HG03565 (cell line): ENCODE measurements at regions not wholly inside any gene's neighbourhood (a gene's known extent, or its start where the extent isn't known, plus 50 kb on each side); places are given as distances from the start of the nearest gene placed in this dataset.

ENCODE experiments used
- ATAC-seq: cut with Tn5 transposase; IDR thresholded peaks from one replicate; pipeline ENCODE4 v1.9.1; 2021; ENCODE audit warnings: mild to moderate bottlenecking, moderate library complexity; ENCODE audit not compliant: unreplicated experiment

GRCh38 chr10:94180576-94180975 lies 182.2 kb downstream of the NOC3L start:
- ATAC-seq, result no peak

GRCh38 chr10:94183666-94184264 lies 179.0 kb downstream of the NOC3L start:
- ATAC-seq, result no peak

GRCh38 chr10:94186722-94187121 lies 176.0 kb downstream of the NOC3L start:
- no peak for ATAC-seq

DNA sequence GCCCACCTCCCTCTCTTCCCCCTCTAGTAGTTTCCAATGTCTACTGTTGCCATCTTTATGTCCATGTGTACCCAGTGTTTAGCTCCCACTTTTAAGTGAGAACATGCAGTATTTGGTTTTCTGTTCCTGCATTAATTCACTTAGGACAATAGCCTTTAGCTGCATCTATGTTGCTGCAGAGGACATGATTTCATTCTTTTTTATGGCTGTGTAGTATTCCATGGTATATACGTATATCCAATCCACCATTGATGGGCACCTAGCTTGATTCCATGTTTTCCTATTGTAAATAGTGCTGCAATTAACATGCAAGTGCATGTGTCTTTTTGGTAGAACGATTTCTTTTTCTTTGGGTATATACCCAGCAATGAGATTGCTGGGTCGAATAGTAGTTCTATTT lies 170.4 kb downstream of the NOC3L start:
- ATAC-seq, result no peak

GRCh38 chr10:94192974-94193373 lies 169.8 kb downstream of the NOC3L start:
- no peak for ATAC-seq

DNA sequence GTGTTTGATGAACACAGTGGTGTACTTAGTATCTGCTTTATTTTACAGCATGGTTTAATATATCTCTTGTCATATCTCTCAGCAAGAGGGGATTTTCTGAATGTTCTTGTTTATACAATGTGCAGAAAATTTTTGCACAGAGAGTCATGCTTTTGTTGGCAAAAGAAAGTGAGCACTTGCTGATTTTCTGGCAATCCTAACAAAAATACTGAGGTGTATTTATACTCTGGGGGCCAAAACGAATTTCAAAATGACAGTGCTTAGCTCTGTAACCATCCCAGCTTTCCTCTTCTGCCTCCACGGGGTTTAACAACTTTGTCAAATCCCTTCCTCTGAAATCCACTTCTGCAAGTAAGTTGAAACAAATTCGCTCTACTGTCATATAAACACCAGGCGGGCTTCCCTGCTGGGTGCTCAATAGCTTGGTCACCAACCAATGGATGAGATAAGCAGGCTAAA lies 169.2 kb downstream of the NOC3L start:
- ATAC-seq, result no peak

- no peak for ATAC-seq
These were observed 168.5 kb downstream of the NOC3L start for GRCh38 chr10:94194256-94194655.

- no peak for ATAC-seq
These were observed 165.5 kb downstream of the NOC3L start for GRCh38 chr10:94197241-94197640.

- ATAC-seq, result no peak
These were observed 164.4 kb downstream of the NOC3L start for GRCh38 chr10:94198324-94198723.

- no peak for ATAC-seq
These were observed 163.2 kb downstream of the NOC3L start for GRCh38 chr10:94199565-94199964.

DNA sequence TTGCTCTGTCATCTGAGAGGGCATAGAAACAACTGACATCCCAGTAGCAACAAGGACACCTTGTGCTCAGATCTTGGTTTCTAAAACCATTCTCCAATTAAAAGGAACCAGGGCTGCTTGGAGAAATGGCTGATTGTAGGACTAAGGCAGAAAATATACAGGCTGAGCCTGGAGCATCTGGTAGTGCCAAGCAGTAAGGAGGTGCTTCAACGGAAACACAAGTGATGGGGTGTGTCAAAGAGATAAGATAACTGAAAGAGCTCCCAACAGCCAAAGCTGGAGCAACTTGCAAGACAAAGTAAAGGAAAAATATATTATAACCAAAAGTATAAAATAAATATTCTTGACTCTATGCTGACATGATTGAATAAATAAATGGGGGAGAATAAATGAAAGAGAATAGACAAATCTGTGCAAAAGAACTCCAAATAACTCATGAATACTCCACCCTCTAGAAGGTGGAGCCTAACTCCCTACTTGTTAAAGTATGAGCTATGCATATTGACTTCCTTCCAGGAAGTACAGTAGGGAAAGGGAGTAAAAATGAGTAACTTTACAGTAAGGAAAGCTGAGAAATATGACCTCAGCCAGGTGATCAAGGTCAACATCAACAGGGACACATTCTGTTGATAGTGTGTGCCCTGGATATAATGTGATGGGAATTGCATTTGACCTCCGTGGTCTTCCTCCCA lies 162.4 kb downstream of the NOC3L start:
- ATAC-seq, result no peak

DNA sequence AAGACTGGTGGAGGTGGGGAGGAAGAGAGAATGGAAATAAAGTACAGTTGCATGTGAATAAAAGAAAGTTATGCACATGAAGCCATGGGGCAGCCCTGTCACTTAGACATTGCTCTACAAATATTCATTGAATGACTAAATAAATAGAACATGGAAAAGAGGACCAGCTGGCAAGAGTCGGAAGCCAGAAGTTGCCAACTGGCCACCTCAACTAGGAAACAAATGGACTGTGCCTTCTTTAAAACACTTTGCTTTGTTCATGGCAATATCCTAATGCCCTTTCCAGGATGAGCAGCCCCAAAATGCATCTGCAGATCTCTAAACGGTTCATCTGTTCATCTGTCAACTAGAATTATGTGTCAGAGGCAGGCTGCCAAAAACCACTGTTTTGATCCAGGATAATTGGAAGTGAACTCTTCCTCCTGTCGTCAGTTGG lies 157.3 kb downstream of the NOC3L start:
- ATAC-seq, result no peak

DNA sequence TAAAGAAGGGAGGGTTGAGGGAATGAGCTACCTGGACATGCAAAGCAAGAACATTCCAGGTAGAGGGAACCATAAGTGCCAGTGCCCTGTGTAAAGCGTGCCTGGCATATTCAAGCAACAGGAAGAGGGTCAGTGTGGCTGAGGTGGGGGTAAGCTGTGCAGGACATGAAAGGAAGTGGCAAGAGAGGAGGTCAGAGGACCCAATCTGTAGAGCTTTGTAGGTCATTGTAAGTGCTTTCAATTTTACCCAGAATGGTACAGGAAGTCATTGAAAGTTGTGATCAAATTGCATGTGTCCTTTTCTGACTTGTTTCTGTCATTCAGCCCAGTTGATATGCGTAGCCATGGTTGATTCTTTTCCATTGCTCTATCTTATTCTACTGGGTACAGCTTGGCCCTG lies 156.6 kb downstream of the NOC3L start:
- ATAC-seq, result no peak

DNA sequence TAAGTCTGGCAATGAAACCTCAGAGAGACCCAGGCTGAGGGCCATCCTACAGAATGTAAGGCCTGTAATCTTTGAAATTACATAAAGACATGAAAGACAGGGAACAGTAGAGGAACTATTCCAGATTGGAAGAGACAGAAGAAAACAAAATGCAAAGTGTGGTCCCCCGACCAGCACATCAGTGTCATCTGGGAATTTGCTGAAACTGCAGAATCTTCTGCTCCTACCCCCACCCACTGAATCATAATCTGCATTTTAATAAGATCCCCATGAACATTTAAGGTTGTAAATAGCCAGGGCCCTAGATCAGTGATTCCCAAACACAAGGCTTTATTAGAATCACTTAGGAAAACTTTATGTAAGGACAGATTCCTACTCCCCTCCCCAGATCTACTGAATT lies 154.4 kb downstream of the NOC3L start:
- no peak for ATAC-seq

GRCh38 chr10:94210440-94211168 lies 152.1 kb downstream of the NOC3L start:
- ATAC-seq, result no peak

- ATAC-seq, result no peak
These were observed 151.6 kb downstream of the NOC3L start for GRCh38 chr10:94211169-94211510.

GRCh38 chr10:94213001-94213530 lies 149.7 kb downstream of the NOC3L start:
- ATAC-seq, result no peak

- ATAC-seq, result no peak
These were observed 148.8 kb downstream of the NOC3L start for GRCh38 chr10:94213980-94214379.

DNA sequence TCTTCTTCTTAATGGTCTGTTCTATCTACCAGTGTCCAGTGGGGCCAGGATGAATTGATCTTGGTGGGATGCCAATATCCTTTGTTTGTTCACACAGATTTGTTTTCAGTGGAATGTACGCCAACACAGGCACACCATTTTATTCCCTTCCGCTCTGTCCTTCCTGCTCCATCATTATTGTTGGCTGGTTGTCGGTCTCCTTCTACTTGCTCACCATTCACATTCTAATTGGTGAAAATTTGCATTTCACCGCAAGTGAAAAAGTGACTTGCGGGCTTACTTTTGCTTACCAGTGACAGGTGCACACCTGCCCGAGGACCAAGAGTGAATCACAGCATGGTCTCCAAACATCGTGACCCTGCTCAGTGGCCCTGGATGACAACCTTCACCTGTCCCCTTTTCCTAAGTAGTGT lies 148.3 kb downstream of the NOC3L start:
- ATAC-seq, result no peak

GRCh38 chr10:94216201-94216600 lies 146.5 kb downstream of the NOC3L start:
- no peak for ATAC-seq

- no peak for ATAC-seq
These were observed 145.3 kb downstream of the NOC3L start for GRCh38 chr10:94217411-94217810.
